OCI-LY3 (cell line): ENCODE measurements at regions not wholly inside any gene's neighbourhood (a gene's known extent, or its start where the extent isn't known, plus 50 kb on each side); places are given as distances from the start of the nearest gene placed in this dataset.

Source experiments
- EZH2phosphoT487 ChIP-seq: fragments of 200-600 bp; shearing (Covaris generic); IDR thresholded peaks from 2 replicates; pipeline ENCODE4 v1.6.1; 2018; ENCODE audit warnings: antibody characterized with exemption, mixed run types, low read depth
- TF ChIP-seq, protein P1 (sequence below): fragments of 200-600, 300-600 bp; sonication (generic); IDR thresholded peaks from 2 replicates; pipeline ENCODE4 v1.5.1; 2014; ENCODE audit warnings: antibody characterized with exemption, low read length, low read depth

DNA sequence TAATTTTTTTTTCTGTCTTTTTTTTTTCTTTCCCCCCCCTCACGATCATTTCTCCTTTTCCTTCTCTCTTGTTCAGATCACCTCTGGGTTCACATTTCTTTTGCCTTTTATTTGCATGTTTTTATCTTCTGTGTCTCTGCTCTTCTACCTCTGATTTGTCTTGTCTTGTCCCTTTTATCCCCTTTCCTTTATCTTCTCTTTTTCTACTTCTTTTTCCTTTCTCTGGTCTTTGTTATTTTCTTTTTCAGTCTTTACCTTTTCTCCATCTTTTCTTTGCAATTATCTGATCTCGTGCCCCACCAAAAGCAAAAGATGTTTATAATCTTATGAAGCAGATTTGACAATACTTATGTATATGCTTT, 77.8 kb upstream of the RAP1B start:
- TF ChIP-seq, protein P1, sequence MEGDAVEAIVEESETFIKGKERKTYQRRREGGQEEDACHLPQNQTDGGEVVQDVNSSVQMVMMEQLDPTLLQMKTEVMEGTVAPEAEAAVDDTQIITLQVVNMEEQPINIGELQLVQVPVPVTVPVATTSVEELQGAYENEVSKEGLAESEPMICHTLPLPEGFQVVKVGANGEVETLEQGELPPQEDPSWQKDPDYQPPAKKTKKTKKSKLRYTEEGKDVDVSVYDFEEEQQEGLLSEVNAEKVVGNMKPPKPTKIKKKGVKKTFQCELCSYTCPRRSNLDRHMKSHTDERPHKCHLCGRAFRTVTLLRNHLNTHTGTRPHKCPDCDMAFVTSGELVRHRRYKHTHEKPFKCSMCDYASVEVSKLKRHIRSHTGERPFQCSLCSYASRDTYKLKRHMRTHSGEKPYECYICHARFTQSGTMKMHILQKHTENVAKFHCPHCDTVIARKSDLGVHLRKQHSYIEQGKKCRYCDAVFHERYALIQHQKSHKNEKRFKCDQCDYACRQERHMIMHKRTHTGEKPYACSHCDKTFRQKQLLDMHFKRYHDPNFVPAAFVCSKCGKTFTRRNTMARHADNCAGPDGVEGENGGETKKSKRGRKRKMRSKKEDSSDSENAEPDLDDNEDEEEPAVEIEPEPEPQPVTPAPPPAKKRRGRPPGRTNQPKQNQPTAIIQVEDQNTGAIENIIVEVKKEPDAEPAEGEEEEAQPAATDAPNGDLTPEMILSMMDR = no peak
- TF ChIP-seq EZH2phosphoT487 = no peak
